ENCODE measurements at regions not wholly inside any gene's neighbourhood (a gene's known extent, or its start where the extent isn't known, plus 50 kb on each side); places are given as distances from the start of the nearest gene placed in this dataset.

GRCh38 chr14:24712909-24713308 is 78.9 kb upstream of the GZMB start:
- TF ChIP-seq, protein P1, sequence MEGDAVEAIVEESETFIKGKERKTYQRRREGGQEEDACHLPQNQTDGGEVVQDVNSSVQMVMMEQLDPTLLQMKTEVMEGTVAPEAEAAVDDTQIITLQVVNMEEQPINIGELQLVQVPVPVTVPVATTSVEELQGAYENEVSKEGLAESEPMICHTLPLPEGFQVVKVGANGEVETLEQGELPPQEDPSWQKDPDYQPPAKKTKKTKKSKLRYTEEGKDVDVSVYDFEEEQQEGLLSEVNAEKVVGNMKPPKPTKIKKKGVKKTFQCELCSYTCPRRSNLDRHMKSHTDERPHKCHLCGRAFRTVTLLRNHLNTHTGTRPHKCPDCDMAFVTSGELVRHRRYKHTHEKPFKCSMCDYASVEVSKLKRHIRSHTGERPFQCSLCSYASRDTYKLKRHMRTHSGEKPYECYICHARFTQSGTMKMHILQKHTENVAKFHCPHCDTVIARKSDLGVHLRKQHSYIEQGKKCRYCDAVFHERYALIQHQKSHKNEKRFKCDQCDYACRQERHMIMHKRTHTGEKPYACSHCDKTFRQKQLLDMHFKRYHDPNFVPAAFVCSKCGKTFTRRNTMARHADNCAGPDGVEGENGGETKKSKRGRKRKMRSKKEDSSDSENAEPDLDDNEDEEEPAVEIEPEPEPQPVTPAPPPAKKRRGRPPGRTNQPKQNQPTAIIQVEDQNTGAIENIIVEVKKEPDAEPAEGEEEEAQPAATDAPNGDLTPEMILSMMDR (conservative IDR thresholded peaks at IDR 0.05), result no peak
- no peak for TF ChIP-seq EZH2 (IDR thresholded peaks at IDR 0.05; ENCODE audit: low read depth)
